Vagina (tissue), 2 donors: ENCODE measurements at regions not wholly inside any gene's neighbourhood (a gene's known extent, or its start where the extent isn't known, plus 50 kb on each side); places are given as distances from the start of the nearest gene placed in this dataset.

Experiments used
- CTCF ChIP-seq, 3 experiments: fragments of 450-650 bp in 2 of 3; fragments of 200-600 bp in 1 of 3; sonication (generic) in 1 of 3; IDR thresholded peaks; one replicate each; pipeline ENCODE4 v1.5.1; 2017 to 2019; ENCODE audit warnings: antibody characterized with exemption in 3 of 3, mild to moderate bottlenecking in 2 of 3, moderate library complexity in 2 of 3
- POLR2A ChIP-seq, 2 donors: fragments of 450-650 bp; IDR thresholded peaks; one replicate each; pipeline ENCODE4 v1.6.1; 2017; ENCODE audit warnings: antibody characterized with exemption in 2 of 2, mild to moderate bottlenecking in 2 of 2, moderate library complexity in 2 of 2
- POLR2AphosphoS5 ChIP-seq, 2 donors: sonication (generic); formaldehyde crosslinking; IDR thresholded peaks; one replicate each; pipeline ENCODE4 v1.9.0; 2017; ENCODE audit warnings: antibody characterized with exemption in 2 of 2, mild to moderate bottlenecking in 2 of 2, low read depth in 1 of 2; ENCODE audit not compliant: insufficient read depth in 1 of 2

DNA sequence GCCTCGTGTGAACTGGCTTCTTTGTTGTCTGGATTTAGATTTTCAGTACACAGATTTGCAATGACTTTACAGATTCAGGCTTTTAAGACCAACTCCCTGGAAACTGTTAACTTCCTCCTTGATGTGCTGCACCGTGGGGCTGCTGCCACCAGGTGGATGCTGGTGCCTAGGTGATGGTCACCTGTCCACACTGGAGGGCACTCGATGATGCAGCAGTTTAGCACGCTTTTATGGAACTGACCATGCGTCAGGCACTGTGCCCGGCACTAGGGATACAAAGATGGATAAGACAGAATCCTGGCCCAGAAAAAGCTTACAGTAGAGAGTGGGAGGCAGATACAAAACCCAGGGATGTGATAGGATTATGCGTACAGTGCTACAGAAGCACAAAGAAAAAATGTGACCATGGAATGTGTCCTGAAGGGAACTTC is 180.7 kb downstream of the CEP135 start:
- TF ChIP-seq CTCF (IDR thresholded peaks at IDR 0.05), result no peak
- no peak for TF ChIP-seq POLR2AphosphoS5 (IDR thresholded peaks at IDR 0.05; ENCODE audit: insufficient read depth in 1 of 2, low read depth in 1 of 2)
- no peak for TF ChIP-seq POLR2A (IDR thresholded peaks at IDR 0.05)
